ENCODE measurements at regions not wholly inside any gene's neighbourhood (a gene's known extent, or its start where the extent isn't known, plus 50 kb on each side); places are given as distances from the start of the nearest gene placed in this dataset.

DNA sequence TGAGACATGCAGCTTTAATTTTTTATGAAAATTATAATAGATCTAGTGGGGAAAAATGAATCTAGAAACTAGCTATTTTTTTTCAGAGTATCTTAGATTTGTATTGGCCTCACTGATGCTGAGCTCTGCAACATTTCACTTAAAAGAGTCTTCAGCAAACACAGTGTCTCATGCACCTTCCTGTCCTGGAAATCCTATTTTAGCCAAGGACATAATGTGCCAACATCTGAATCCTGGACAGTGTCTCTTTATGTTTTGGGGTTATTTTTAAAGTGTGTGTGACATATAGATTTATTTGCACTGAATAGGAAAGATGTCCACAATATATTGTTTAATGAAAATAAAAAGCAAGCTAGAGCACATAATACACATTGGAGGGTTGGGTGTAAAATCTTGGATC is 199.1 kb upstream of the FMN2 start:
- no peak overlapping the region for H3K27ac ChIP-seq
- intact Hi-C loops (cut with DNase I) = loop anchor here in 1 of 2 donors (10.0 kb wide), 1 partner anchor 488 kb away; no protein-coding TSS in a partner anchor
- H3K27me3 ChIP-seq = no peaks in the 10 kb centered on the region
- H3K9me3 ChIP-seq = no peaks in the 10 kb centered on the region
- no peak overlapping the region for H3K4me3 ChIP-seq
- peaks cover 0 to 2% (median under 1%) of the 10 kb centered on the region in 4 donors for H3K4me1 ChIP-seq
- no peak for ATAC-seq
- no peaks in the 10 kb centered on the region for H3K36me3 ChIP-seq
- TF ChIP-seq, protein P1, sequence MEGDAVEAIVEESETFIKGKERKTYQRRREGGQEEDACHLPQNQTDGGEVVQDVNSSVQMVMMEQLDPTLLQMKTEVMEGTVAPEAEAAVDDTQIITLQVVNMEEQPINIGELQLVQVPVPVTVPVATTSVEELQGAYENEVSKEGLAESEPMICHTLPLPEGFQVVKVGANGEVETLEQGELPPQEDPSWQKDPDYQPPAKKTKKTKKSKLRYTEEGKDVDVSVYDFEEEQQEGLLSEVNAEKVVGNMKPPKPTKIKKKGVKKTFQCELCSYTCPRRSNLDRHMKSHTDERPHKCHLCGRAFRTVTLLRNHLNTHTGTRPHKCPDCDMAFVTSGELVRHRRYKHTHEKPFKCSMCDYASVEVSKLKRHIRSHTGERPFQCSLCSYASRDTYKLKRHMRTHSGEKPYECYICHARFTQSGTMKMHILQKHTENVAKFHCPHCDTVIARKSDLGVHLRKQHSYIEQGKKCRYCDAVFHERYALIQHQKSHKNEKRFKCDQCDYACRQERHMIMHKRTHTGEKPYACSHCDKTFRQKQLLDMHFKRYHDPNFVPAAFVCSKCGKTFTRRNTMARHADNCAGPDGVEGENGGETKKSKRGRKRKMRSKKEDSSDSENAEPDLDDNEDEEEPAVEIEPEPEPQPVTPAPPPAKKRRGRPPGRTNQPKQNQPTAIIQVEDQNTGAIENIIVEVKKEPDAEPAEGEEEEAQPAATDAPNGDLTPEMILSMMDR (IDR thresholded peaks at IDR 0.05) = no peak
- TF ChIP-seq POLR2A (IDR thresholded peaks at IDR 0.05) = no peak
- no peak for DNase-seq

DNA sequence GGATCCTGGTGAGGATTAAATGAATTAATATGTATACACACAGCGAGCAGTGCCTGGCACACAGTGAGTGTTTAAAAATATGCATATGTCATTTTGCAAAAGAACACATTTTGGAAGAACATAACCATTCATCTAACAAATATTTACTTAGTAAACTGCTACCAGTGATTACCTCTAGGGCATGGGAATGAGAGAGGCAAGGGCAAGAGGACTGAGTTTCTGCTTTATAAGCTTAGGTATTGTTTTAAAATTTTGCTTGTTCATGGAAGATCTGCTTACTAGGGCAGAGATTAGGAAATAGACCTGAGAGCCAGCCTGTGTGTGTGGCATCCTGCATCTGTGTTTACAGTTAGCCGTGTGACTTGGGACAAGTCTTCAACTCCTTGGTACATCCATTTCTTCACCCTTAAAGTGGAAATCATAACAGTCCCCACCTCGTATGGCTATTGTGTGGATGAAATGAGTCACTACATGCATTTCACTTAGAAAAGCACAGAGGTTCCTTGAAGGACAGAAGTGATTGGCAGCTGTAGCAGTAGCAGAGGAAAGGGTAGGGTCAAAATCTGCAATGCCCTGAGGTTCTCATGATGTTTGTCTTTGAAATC is 198.5 kb upstream of the FMN2 start:
- DNase-seq (no peak), ATAC-seq (no peak)
- H3K9me3 ChIP-seq = no peaks in the 10 kb centered on the region
- peaks cover 0 to 6% (median 1%) of the 10 kb centered on the region in 4 donors for H3K4me1 ChIP-seq
- TF ChIP-seq, protein P1 (IDR thresholded peaks at IDR 0.05) = no peak
- TF ChIP-seq POLR2A (IDR thresholded peaks at IDR 0.05) = no peak
- 34% methylated on average over 3 of the region's 3 CpGs for WGBS (ENCODE audit: insufficient coverage, low coverage, low lambda C conversion rate, missing lambda C conversion rate)
- no peaks in the 10 kb centered on the region for H3K36me3 ChIP-seq
- no peaks in the 10 kb centered on the region for H3K27me3 ChIP-seq
- H3K27ac ChIP-seq = no peak overlapping the region
- H3K4me3 ChIP-seq = no peak overlapping the region
- intact Hi-C loops (cut with DNase I) = loop anchor here in 1 of 2 donors (10.0 kb wide), 1 partner anchor 488 kb away; no protein-coding TSS in a partner anchor

DNA sequence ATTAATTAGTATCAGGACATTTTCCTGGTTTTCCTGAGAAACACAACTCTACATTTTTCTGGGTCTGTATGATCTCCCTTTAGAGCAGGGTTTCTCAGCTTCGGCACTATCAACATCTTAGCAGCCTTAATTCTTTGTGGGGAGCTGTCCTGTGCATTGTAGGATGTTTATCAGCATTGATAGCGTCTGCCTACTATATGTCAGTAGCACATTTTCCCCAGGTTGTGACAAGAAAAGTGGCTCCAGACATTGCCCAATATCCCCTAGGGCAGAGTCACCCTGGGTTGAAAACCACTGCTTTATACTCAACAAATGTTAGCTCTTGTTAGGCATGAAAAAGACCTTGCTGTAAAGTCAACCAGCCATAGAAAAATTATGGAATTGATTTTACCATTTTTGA is 195.1 kb upstream of the FMN2 start:
- no peaks in the 10 kb centered on the region for H3K27me3 ChIP-seq
- no peak overlapping the region for H3K4me3 ChIP-seq
- H3K9me3 ChIP-seq = no peaks in the 10 kb centered on the region
- DNase-seq (no peak), ATAC-seq (no peak)
- 45% methylated on average over 2 of the region's 2 CpGs for WGBS (ENCODE audit: insufficient coverage, low coverage, low lambda C conversion rate, missing lambda C conversion rate)
- TF ChIP-seq POLR2A (IDR thresholded peaks at IDR 0.05) = no peak
- TF ChIP-seq, protein P1 (IDR thresholded peaks at IDR 0.05) = no peak
- peaks cover 0 to 6% (median 1%) of the 10 kb centered on the region in 4 donors for H3K4me1 ChIP-seq
- intact Hi-C loops (cut with DNase I) = loop anchor here in 1 of 2 donors (10.0 kb wide), 1 partner anchor 492 kb away; no protein-coding TSS in a partner anchor
- no peak overlapping the region for H3K27ac ChIP-seq
- H3K36me3 ChIP-seq = no peaks in the 10 kb centered on the region

DNA sequence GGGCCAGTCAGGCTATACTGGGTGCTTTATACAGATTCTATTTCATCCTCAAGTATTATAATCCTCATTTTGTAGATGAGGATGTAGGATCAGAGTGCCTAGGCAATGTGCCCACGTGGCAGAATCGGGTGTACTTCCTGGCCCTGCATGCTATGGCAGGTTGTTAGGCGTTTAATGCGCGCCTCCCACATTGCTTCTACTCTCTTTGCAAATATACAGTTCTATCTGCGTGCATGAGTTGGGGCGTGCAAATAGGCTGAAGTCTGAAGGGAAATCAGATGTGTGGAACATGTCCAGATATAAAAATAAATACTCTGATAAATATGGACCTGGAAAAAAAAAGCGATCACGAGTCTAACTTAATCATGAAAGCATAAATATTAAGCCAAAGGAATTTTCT is 194.7 kb upstream of the FMN2 start:
- Histone ChIP-seq H3K27ac (no peak overlapping the region), H3K27me3 (no peaks in the 10 kb centered on the region), H3K4me1 (peaks cover 0 to 6% (median 1%) of the 10 kb centered on the region in 4 donors), H3K36me3 (no peaks in the 10 kb centered on the region), H3K4me3 (no peak overlapping the region), H3K9me3 (no peaks in the 10 kb centered on the region)
- WGBS (ENCODE audit: insufficient coverage, low coverage, low lambda C conversion rate, missing lambda C conversion rate) = 45% methylated on average over 9 of the region's 9 CpGs
- ATAC-seq = no peak
- intact Hi-C loops (cut with DNase I) = loop anchor here in 1 of 2 donors (10.0 kb wide), 1 partner anchor 492 kb away; no protein-coding TSS in a partner anchor
- no peak for DNase-seq
- no peak for TF ChIP-seq POLR2A (IDR thresholded peaks at IDR 0.05)
- TF ChIP-seq, protein P1 (IDR thresholded peaks at IDR 0.05) = no peak

Measured in right lobe of liver (tissue), 6 donors.